ENCODE measurements at regions not wholly inside any gene's neighbourhood (a gene's known extent, or its start where the extent isn't known, plus 50 kb on each side); places are given as distances from the start of the nearest gene placed in this dataset.

DNA sequence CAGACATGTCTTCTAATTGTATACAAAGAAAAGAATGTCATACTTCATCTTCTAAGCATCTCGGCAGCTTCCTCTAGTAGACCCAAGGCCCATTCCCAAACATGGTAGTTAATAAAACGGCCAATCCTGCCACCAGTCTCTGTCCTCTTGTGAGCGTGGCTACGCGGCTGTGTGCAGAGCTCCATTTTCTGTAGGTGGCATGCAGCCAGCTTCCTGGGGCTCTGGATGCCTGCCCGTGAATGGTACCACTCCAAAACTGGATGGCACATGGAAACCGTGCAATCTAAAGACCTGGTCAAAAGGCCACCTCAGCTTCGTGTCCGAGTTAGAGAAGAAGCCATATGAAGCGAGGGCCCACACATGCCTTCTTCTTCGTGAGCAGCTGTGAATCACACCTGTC, 110.7 kb downstream of the SIPA1L2 start:
- Histone ChIP-seq H3K4me1 (ENCODE audit: insufficient read depth, low read length) (no peaks in the 10 kb centered on the region), H3K9ac (ENCODE audit: low read depth, low read length) (no peak overlapping the region), H3K9me3 (ENCODE audit: control insufficient read depth, insufficient read depth, low read length) (no peaks in the 10 kb centered on the region), H3K36me3 (ENCODE audit: insufficient read depth, low read length) (no peaks in the 10 kb centered on the region)

DNA sequence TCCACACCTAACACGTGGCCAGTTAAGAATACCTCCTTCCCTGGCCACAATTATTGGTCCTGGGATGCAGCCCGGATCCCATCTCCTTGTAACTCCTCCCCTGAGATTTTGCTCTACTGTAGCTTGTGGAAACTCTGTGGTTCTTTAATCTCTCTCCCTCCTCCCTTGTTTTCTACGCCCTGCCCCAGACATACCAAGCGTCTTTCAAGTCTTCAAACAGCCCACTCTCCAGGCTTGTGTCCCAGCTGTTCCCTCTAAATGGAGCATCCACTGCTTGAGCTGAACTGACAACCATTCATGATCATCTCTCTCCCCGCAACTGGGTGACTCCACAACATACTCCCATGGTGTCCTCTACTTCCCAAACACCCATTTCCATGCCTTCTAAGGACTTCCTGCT, 111.6 kb downstream of the SIPA1L2 start:
- H3K9ac ChIP-seq (ENCODE audit: low read depth, low read length) = no peak overlapping the region

DNA sequence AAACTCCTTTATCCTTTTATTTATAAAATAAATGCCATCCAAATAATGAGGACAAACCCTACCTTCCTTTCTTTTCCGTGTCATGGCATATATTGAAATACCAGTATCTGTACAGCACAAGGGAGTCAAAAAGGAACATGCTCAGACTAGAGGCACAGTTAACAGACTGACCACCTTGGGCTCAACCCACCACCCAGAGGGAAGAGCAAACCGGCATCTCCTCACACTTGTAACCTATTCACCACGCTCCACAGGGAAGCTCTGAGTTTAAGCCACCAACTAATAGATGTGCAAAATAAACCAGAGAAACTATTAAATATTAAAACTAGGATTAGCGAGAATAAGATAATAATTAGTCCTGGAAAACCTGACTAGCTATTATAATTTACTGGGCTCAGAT, 112.7 kb downstream of the SIPA1L2 start:
- no peaks in the 10 kb centered on the region for H3K9me3 ChIP-seq (ENCODE audit: control insufficient read depth, insufficient read depth, low read length)
- H3K4me1 ChIP-seq (ENCODE audit: insufficient read depth, low read length) = no peaks in the 10 kb centered on the region
- no peak overlapping the region for H3K9ac ChIP-seq (ENCODE audit: low read depth, low read length)
- H3K36me3 ChIP-seq (ENCODE audit: insufficient read depth, low read length) = no peaks in the 10 kb centered on the region

More for the DNA sequence above, 111.6 kb downstream of the SIPA1L2 start:
- no peaks in the 10 kb centered on the region for H3K36me3 ChIP-seq (ENCODE audit: insufficient read depth, low read length)
- H3K4me1 ChIP-seq (ENCODE audit: insufficient read depth, low read length) = no peaks in the 10 kb centered on the region
- H3K9me3 ChIP-seq (ENCODE audit: control insufficient read depth, insufficient read depth, low read length) = no peaks in the 10 kb centered on the region

DNA sequence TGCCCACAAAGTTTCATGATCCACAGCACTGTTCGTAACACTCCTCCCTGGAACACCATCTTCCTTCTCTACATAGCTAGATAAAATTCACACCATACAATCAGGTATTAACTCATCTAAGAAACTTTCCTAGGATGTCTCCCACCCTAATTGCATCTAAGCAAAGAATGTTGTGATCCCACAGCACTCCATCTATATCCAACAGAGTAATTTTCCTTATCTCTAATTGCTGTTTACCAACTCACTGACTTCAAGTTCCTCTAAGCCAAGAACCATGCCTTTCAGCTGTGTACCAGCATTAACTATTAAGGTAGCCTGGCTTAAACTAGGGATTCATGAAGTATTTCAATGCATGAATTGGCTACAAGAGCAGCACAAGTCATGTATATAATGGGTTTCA, 114.2 kb downstream of the SIPA1L2 start:
- H3K36me3 ChIP-seq (ENCODE audit: insufficient read depth, low read length) = no peaks in the 10 kb centered on the region
- H3K9me3 ChIP-seq (ENCODE audit: control insufficient read depth, insufficient read depth, low read length) = no peaks in the 10 kb centered on the region
- no peak overlapping the region for H3K9ac ChIP-seq (ENCODE audit: low read depth, low read length)
- H3K4me1 ChIP-seq (ENCODE audit: insufficient read depth, low read length) = peaks cover 3% of the 10 kb centered on the region; the same call in 1 of the 2 replicates

DNA sequence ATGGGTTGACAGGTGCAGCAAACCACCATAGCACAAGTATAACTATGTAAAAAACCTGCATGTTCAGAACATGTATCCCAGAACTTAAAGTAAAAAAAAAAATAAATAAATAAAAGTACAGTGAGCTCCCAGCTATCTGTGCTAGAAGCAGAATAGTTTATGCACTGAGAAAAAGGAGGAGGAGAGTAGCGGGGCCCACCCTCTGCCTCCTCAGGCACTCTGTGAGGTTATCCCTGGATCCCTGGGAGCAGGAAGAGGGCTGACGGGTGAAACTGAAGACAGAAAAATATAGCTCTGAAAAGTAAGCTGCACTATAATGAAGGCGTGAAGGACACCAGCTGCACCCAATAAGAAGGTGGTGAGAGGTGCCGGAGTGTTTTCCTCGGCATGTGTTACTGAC, 117.2 kb downstream of the SIPA1L2 start:
- no peaks in the 10 kb centered on the region for H3K36me3 ChIP-seq (ENCODE audit: insufficient read depth, low read length)
- H3K4me1 ChIP-seq (ENCODE audit: insufficient read depth, low read length) = peaks cover 16% of the 10 kb centered on the region
- H3K9ac ChIP-seq (ENCODE audit: low read depth, low read length) = no peak overlapping the region
- no peaks in the 10 kb centered on the region for H3K9me3 ChIP-seq (ENCODE audit: control insufficient read depth, insufficient read depth, low read length)

DNA sequence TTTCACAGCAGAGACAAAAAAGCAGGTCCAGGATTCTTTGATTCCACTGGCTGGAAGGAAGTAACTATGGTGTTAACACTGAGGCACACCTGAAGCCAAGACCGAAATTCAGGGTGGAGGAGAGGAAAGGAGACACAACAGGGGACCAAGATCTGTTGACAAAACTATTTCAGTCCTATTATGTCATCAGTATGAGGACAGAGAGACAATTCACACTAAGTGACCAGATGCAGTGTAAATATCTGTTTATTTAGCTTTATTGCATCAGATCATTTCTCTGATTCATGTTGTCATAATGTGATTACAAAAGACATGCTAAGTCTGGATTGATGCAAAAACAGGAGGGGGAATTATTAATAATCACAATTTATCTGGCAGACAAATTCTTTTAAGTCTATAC, 118.8 kb downstream of the SIPA1L2 start:
- H3K9ac ChIP-seq (ENCODE audit: low read depth, low read length) = no peak overlapping the region
- peaks cover 22% of the 10 kb centered on the region for H3K4me1 ChIP-seq (ENCODE audit: insufficient read depth, low read length)
- H3K36me3 ChIP-seq (ENCODE audit: insufficient read depth, low read length) = no peaks in the 10 kb centered on the region
- no peaks in the 10 kb centered on the region for H3K9me3 ChIP-seq (ENCODE audit: control insufficient read depth, insufficient read depth, low read length)

DNA sequence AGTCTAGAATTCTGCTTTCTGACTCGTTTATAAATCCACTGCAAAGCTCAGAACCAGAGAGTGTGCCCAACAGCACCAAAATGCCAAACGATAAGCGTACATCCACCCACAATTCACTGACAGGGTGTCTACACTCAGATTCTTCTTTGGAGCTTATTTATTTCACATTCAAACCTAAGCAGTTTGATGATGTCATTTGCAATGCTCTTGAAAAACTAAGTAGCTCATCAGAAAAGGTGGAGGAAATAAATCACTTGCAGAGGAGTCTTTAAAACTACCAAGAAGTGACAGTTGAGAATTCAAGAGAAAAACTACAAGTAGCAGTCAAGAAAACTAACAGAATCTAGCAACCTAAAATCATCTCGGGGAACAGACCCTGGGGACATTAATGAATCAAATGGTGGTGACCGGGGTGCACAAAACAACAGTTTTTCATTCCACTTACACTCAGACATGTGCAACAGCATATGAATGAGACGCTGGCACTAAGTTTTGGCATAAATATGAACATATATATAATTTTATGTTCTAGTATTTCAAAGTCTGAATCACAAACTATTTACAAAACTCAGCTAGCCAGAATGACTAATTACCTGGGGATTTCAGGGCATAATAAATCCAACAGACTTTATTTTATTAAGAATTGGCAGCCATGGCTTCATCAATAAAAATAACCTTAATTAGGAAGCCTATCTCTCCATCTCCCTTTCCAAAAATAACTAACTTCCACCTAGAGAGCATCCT, 119.4 kb downstream of the SIPA1L2 start:
- Histone ChIP-seq H3K36me3 (ENCODE audit: insufficient read depth, low read length) (no peaks in the 10 kb centered on the region), H3K9me3 (ENCODE audit: control insufficient read depth, insufficient read depth, low read length) (no peaks in the 10 kb centered on the region), H3K4me1 (ENCODE audit: insufficient read depth, low read length) (peaks cover 22% of the 10 kb centered on the region), H3K9ac (ENCODE audit: low read depth, low read length) (no peak overlapping the region)

DNA sequence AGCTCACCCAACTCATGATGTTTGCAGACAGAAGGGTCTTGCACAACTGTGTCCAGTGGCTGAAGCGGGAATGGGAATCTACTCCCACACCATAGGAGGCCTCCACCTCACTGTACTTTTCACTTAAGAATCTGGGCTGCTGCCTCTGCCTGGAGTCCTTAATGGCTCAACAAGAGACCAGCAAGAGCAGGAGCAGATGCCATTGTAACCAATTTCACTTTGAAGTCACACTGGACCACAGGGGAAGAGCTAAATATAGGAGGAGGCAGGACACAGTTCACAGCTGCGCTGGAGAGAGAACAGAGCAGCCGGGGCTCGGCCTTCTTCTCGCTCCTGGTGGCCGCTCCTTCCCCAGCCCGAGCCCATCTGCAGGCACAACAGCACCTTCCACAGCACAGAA, 120.4 kb downstream of the SIPA1L2 start:
- H3K9me3 ChIP-seq (ENCODE audit: control insufficient read depth, insufficient read depth, low read length) = no peaks in the 10 kb centered on the region
- H3K4me1 ChIP-seq (ENCODE audit: insufficient read depth, low read length) = peaks cover 22% of the 10 kb centered on the region
- H3K36me3 ChIP-seq (ENCODE audit: insufficient read depth, low read length) = no peaks in the 10 kb centered on the region
- H3K9ac ChIP-seq (ENCODE audit: low read depth, low read length) = no peak overlapping the region

DNA sequence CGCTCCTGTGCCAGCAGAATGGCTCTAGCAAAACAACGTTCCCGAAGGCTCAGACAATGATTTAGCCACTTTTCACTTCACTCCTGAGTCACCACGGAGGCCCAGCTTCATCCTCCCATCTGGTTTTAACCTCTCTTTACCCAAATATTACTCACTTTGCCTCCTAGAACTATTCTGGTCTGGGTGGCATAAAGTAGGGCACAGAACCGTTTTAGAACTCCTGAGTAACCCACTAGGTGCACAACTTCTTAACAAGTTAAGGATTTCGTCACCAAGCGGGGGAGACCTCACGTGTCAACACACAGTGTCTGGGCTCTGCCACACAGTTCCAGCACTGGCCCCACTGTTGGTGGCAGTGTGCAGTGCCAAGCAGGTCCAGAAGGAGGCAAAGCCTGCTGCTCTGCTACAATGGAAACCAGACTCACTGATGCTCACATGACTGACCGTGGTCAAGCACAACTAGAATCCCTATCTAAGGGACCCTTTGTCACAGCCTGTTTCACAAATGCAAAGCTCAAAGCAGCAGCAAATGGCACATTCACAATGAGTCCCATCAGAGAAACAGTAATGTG, 121.7 kb downstream of the SIPA1L2 start:
- Histone ChIP-seq H3K9me3 (ENCODE audit: control insufficient read depth, insufficient read depth, low read length) (no peaks in the 10 kb centered on the region), H3K36me3 (ENCODE audit: insufficient read depth, low read length) (no peaks in the 10 kb centered on the region)

GRCh38 chr1:232507571-232507970, 122.4 kb downstream of the SIPA1L2 start:
- no peak overlapping the region for H3K9ac ChIP-seq (ENCODE audit: low read depth, low read length)
- H3K9me3 ChIP-seq (ENCODE audit: control insufficient read depth, insufficient read depth, low read length) = no peaks in the 10 kb centered on the region
- no peaks in the 10 kb centered on the region for H3K36me3 ChIP-seq (ENCODE audit: insufficient read depth, low read length)
- H3K4me1 ChIP-seq (ENCODE audit: insufficient read depth, low read length) = peaks cover 29% of the 10 kb centered on the region

More for the DNA sequence above, 121.7 kb downstream of the SIPA1L2 start:
- no peak overlapping the region for H3K9ac ChIP-seq (ENCODE audit: low read depth, low read length)
- H3K4me1 ChIP-seq (ENCODE audit: insufficient read depth, low read length) = peaks cover 22% of the 10 kb centered on the region

GRCh38 chr1:232505884-232506283, 124.0 kb downstream of the SIPA1L2 start:
- Histone ChIP-seq H3K4me1 (ENCODE audit: insufficient read depth, low read length) (peaks cover 28% of the 10 kb centered on the region), H3K9me3 (ENCODE audit: control insufficient read depth, insufficient read depth, low read length) (no peaks in the 10 kb centered on the region), H3K9ac (ENCODE audit: low read depth, low read length) (no peak overlapping the region), H3K36me3 (ENCODE audit: insufficient read depth, low read length) (no peaks in the 10 kb centered on the region)

GRCh38 chr1:232504651-232505050, 125.3 kb downstream of the SIPA1L2 start:
- Histone ChIP-seq H3K9me3 (ENCODE audit: control insufficient read depth, insufficient read depth, low read length) (no peaks in the 10 kb centered on the region), H3K4me1 (ENCODE audit: insufficient read depth, low read length) (peaks cover 24% of the 10 kb centered on the region), H3K36me3 (ENCODE audit: insufficient read depth, low read length) (no peaks in the 10 kb centered on the region), H3K9ac (ENCODE audit: low read depth, low read length) (no peak overlapping the region)

GRCh38 chr1:232503497-232503896, 126.4 kb downstream of the SIPA1L2 start:
- Histone ChIP-seq H3K4me1 (ENCODE audit: insufficient read depth, low read length) (peaks cover 22% of the 10 kb centered on the region), H3K9me3 (ENCODE audit: control insufficient read depth, insufficient read depth, low read length) (no peaks in the 10 kb centered on the region), H3K9ac (ENCODE audit: low read depth, low read length) (no peak overlapping the region), H3K36me3 (ENCODE audit: insufficient read depth, low read length) (no peaks in the 10 kb centered on the region)

GRCh38 chr1:232501854-232502253, 128.1 kb downstream of the SIPA1L2 start:
- H3K4me1 ChIP-seq (ENCODE audit: insufficient read depth, low read length) = peaks cover 8% of the 10 kb centered on the region; the same call in 1 of the 2 replicates
- no peaks in the 10 kb centered on the region for H3K9me3 ChIP-seq (ENCODE audit: control insufficient read depth, insufficient read depth, low read length)
- no peaks in the 10 kb centered on the region for H3K36me3 ChIP-seq (ENCODE audit: insufficient read depth, low read length)
- no peak overlapping the region for H3K9ac ChIP-seq (ENCODE audit: low read depth, low read length)

DNA sequence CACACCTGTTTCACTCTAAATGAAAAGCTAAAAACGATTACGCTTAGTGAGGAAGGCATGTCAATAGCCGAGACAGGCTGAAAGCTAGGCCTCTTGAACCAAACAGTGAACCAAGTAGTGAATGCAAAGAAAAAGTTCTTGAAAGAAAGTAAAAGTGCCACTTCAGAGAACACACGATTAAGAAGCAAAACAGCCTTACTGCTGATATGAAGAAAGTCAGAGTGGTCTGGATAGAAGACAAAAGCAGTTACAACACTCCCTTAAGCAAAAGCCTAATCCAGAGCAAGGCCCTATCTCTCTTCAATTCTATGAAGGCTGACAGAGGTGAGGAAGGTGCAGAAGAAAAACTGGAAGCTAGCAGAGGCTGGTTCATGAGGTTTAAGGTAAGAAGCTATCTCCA, 130.7 kb downstream of the SIPA1L2 start:
- no peaks in the 10 kb centered on the region for H3K9me3 ChIP-seq (ENCODE audit: control insufficient read depth, insufficient read depth, low read length)
- peaks cover 8% of the 10 kb centered on the region; the same call in 1 of the 2 replicates for H3K4me1 ChIP-seq (ENCODE audit: insufficient read depth, low read length)
- H3K9ac ChIP-seq (ENCODE audit: low read depth, low read length) = no peak overlapping the region

More for the DNA sequence above, 130.7 kb downstream of the SIPA1L2 start:
- no peaks in the 10 kb centered on the region for H3K36me3 ChIP-seq (ENCODE audit: insufficient read depth, low read length)
